Karpas-422 (cell line): ENCODE measurements at regions not wholly inside any gene's neighbourhood (a gene's known extent, or its start where the extent isn't known, plus 50 kb on each side); places are given as distances from the start of the nearest gene placed in this dataset.
A peak's percentile ranks its signal among the peaks of the same experiment; 100 is the strongest.

Experiments used
- DNase-seq: peaks from one replicate; pipeline ENCODE4 v3.0.0-alpha.2; 2015
- H2AFZ ChIP-seq: fragments of 200-600 bp; sonication (generic); 2 replicates; pipeline ENCODE4 v1.6.1; 2014; ENCODE audit warnings: antibody characterized with exemption, low read length, mixed read lengths
- H3K27ac ChIP-seq: fragments of 200-600 bp; sonication (generic); 2 replicates; pipeline ENCODE4 v1.5.1; 2014; ENCODE audit warnings: mild to moderate bottlenecking, low read length, moderate library complexity
- H3K27me3 ChIP-seq: fragments of 200-600 bp; sonication (generic); 2 replicates; pipeline ENCODE4 v1.6.1; 2014; ENCODE audit warnings: low read length, mixed read lengths
- H3K36me3 ChIP-seq: fragments of 200-600 bp; sonication (generic); 2 replicates; pipeline ENCODE4 v1.6.1; 2014; ENCODE audit warnings: low read length, mixed read lengths; ENCODE audit not compliant: insufficient read depth
- H3K4me1 ChIP-seq: fragments of 200-600 bp; sonication (generic); 2 replicates; pipeline ENCODE4 v1.6.1; 2014; ENCODE audit warnings: mild to moderate bottlenecking, low read length, mixed read lengths
- H3K4me2 ChIP-seq: fragments of 200-600 bp; sonication (generic); 2 replicates; pipeline ENCODE4 v1.6.1; 2014; ENCODE audit warnings: low read length, low read depth, mild to moderate bottlenecking; ENCODE audit not compliant: poor library complexity, severe bottlenecking
- H3K4me3 ChIP-seq: fragments of 200-600 bp; sonication (generic); 2 replicates; pipeline ENCODE4 v1.5.1; 2014; ENCODE audit warnings: mild to moderate bottlenecking, antibody characterized with exemption, low read length, mixed read lengths
- H3K79me2 ChIP-seq: fragments of 200-600 bp; sonication (generic); 2 replicates; pipeline ENCODE4 v1.6.1; 2014; ENCODE audit warnings: mild to moderate bottlenecking, low read length, mixed read lengths
- H3K9ac ChIP-seq: fragments of 200-600 bp; sonication (generic); 2 replicates; pipeline ENCODE4 v1.6.0; 2014; ENCODE audit warnings: low read length
- H3K9me2 ChIP-seq: fragments of 200-600 bp; sonication (generic), shearing (Covaris generic); replicated peaks from 2 replicates; pipeline ENCODE4 v1.6.0; 2014; ENCODE audit warnings: mild to moderate bottlenecking, low read length, moderate library complexity; ENCODE audit not compliant: insufficient read depth
- H3K9me3 ChIP-seq: fragments of 300-700, 200-600 bp; sonication (generic); 2 replicates; pipeline ENCODE4 v1.6.1; 2014; ENCODE audit warnings: low read length, mixed read lengths
- H4K20me1 ChIP-seq: fragments of 200-600 bp; sonication (generic); 2 replicates; pipeline ENCODE4 v1.6.1; 2014; ENCODE audit warnings: mild to moderate bottlenecking, antibody characterized with exemption, low read length, low read depth; ENCODE audit not compliant: insufficient read depth

- Histone ChIP-seq H3K27ac (no peak overlapping the region), H3K9me2 (no peaks in the 10 kb centered on the region), H3K4me2 (no peak overlapping the region), H3K79me2 (no peaks in the 10 kb centered on the region), H3K27me3 (no peaks in the 10 kb centered on the region), H3K4me3 (no peak overlapping the region), H4K20me1 (no peaks in the 10 kb centered on the region), H2AFZ (no peak overlapping the region), H3K4me1 (no peaks in the 10 kb centered on the region), H3K9ac (no peak overlapping the region), H3K36me3 (no peaks in the 10 kb centered on the region), H3K9me3 (no peaks in the 10 kb centered on the region; the same call in 1 of the 2 replicates)
- DNase-seq: no peak
Observed at GRCh38 chr3:84536916-84537315, 421.9 kb upstream of the CADM2 start.

- Histone ChIP-seq H3K4me3 (no peak overlapping the region), H3K79me2 (no peaks in the 10 kb centered on the region), H3K4me1 (no peaks in the 10 kb centered on the region), H3K27ac (no peak overlapping the region), H3K36me3 (no peaks in the 10 kb centered on the region), H3K27me3 (no peaks in the 10 kb centered on the region), H4K20me1 (no peaks in the 10 kb centered on the region), H3K9me3 (no peaks in the 10 kb centered on the region; the same call in 1 of the 2 replicates), H3K4me2 (no peak overlapping the region), H3K9ac (no peak overlapping the region), H3K9me2 (no peaks in the 10 kb centered on the region), H2AFZ (no peak overlapping the region)
- DNase-seq: no peak
Observed at GRCh38 chr3:84538597-84538996, 420.2 kb upstream of the CADM2 start.

GRCh38 chr3:84547207-84547606, 411.6 kb upstream of the CADM2 start:
- Histone ChIP-seq H3K36me3 (no peaks in the 10 kb centered on the region), H4K20me1 (no peaks in the 10 kb centered on the region), H3K4me3 (no peak overlapping the region), H3K4me1 (no peaks in the 10 kb centered on the region), H2AFZ (no peak overlapping the region), H3K4me2 (no peak overlapping the region), H3K9ac (no peak overlapping the region), H3K27me3 (no peaks in the 10 kb centered on the region), H3K9me2 (no peaks in the 10 kb centered on the region), H3K9me3 (no peaks in the 10 kb centered on the region), H3K79me2 (no peaks in the 10 kb centered on the region), H3K27ac (no peak overlapping the region)
- DNase-seq: no peak

- DNase-seq: peak; percentile 75
- Histone ChIP-seq H2AFZ (no peak overlapping the region), H3K27ac (no peak overlapping the region), H3K4me2 (no peak overlapping the region), H3K4me3 (no peak overlapping the region), H3K4me1 (no peaks in the 10 kb centered on the region), H3K9me2 (no peaks in the 10 kb centered on the region), H3K27me3 (no peaks in the 10 kb centered on the region), H3K79me2 (no peaks in the 10 kb centered on the region), H3K9me3 (no peaks in the 10 kb centered on the region), H3K36me3 (no peaks in the 10 kb centered on the region), H3K9ac (no peak overlapping the region), H4K20me1 (no peaks in the 10 kb centered on the region)
Observed at GRCh38 chr3:84547971-84548970, 410.5 kb upstream of the CADM2 start.

- no peaks in the 10 kb centered on the region for H3K36me3 ChIP-seq
- H3K4me2 ChIP-seq: no peak overlapping the region
- H3K27ac ChIP-seq: no peak overlapping the region
- no peak overlapping the region for H3K4me3 ChIP-seq
- no peaks in the 10 kb centered on the region for H3K27me3 ChIP-seq
- DNase-seq: no peak
- no peak overlapping the region for H2AFZ ChIP-seq
- no peaks in the 10 kb centered on the region for H3K4me1 ChIP-seq
- H4K20me1 ChIP-seq: no peaks in the 10 kb centered on the region
- H3K9me3 ChIP-seq: no peaks in the 10 kb centered on the region
- H3K9me2 ChIP-seq: no peaks in the 10 kb centered on the region
- H3K79me2 ChIP-seq: no peaks in the 10 kb centered on the region
- H3K9ac ChIP-seq: no peak overlapping the region
Observed at GRCh38 chr3:84555629-84556028, 403.2 kb upstream of the CADM2 start.

GRCh38 chr3:84566256-84566655, 392.5 kb upstream of the CADM2 start:
- Histone ChIP-seq H3K4me1 (no peaks in the 10 kb centered on the region), H3K36me3 (no peaks in the 10 kb centered on the region), H3K9me2 (no peaks in the 10 kb centered on the region), H3K4me2 (no peak overlapping the region), H3K9ac (no peak overlapping the region), H3K4me3 (no peak overlapping the region), H4K20me1 (no peaks in the 10 kb centered on the region), H3K79me2 (no peaks in the 10 kb centered on the region), H3K9me3 (no peaks in the 10 kb centered on the region), H2AFZ (no peak overlapping the region), H3K27me3 (no peaks in the 10 kb centered on the region), H3K27ac (no peak overlapping the region)
- DNase-seq: no peak

- Histone ChIP-seq H4K20me1 (no peaks in the 10 kb centered on the region), H3K9me3 (no peaks in the 10 kb centered on the region), H3K27ac (no peak overlapping the region), H3K36me3 (no peaks in the 10 kb centered on the region), H3K9me2 (no peaks in the 10 kb centered on the region), H3K4me1 (no peaks in the 10 kb centered on the region), H3K79me2 (no peaks in the 10 kb centered on the region), H2AFZ (no peak overlapping the region), H3K4me3 (no peak overlapping the region), H3K4me2 (no peak overlapping the region), H3K27me3 (no peaks in the 10 kb centered on the region), H3K9ac (no peak overlapping the region)
- no peak for DNase-seq
Observed at GRCh38 chr3:84567796-84568195, 391.0 kb upstream of the CADM2 start.

- Histone ChIP-seq H3K36me3 (no peaks in the 10 kb centered on the region), H4K20me1 (no peaks in the 10 kb centered on the region), H3K27ac (no peak overlapping the region), H3K4me1 (no peaks in the 10 kb centered on the region), H3K9me3 (peaks cover 14% of the 10 kb centered on the region), H3K4me3 (no peak overlapping the region), H3K4me2 (no peak overlapping the region), H3K9ac (no peak overlapping the region), H3K27me3 (no peaks in the 10 kb centered on the region), H2AFZ (no peak overlapping the region), H3K79me2 (no peaks in the 10 kb centered on the region), H3K9me2 (no peaks in the 10 kb centered on the region)
- DNase-seq: no peak
Observed at GRCh38 chr3:84573962-84574361, 384.8 kb upstream of the CADM2 start.
